ENCODE measurements at regions not wholly inside any gene's neighbourhood (a gene's known extent, or its start where the extent isn't known, plus 50 kb on each side); places are given as distances from the start of the nearest gene placed in this dataset.

- Histone ChIP-seq H3K4me3 (ENCODE audit: low read depth, low read length) (no peak overlapping the region), H3K9me3 (ENCODE audit: control insufficient read depth, insufficient read depth, low read length) (no peaks in the 10 kb centered on the region), H3K27me3 (ENCODE audit: control insufficient read depth, insufficient read depth, low read length) (no peaks in the 10 kb centered on the region), H3K4me1 (ENCODE audit: control insufficient read depth, insufficient read depth, low read length) (peaks cover 22% of the 10 kb centered on the region), H3K36me3 (ENCODE audit: control insufficient read depth, insufficient read depth, low read length) (no peaks in the 10 kb centered on the region), H3K27ac (ENCODE audit: low read depth, low read length) (no peak overlapping the region), H3K9ac (ENCODE audit: low read depth, low read length) (no peak overlapping the region)
Measured at GRCh38 chr20:10788877-10789276, 115.1 kb upstream of the JAG1 start.

GRCh38 chr20:10789386-10789785, 115.6 kb upstream of the JAG1 start:
- H3K4me1 ChIP-seq (ENCODE audit: control insufficient read depth, insufficient read depth, low read length): peaks cover 22% of the 10 kb centered on the region
- no peaks in the 10 kb centered on the region for H3K27me3 ChIP-seq (ENCODE audit: control insufficient read depth, insufficient read depth, low read length)
- H3K27ac ChIP-seq (ENCODE audit: low read depth, low read length): no peak overlapping the region
- H3K36me3 ChIP-seq (ENCODE audit: control insufficient read depth, insufficient read depth, low read length): no peaks in the 10 kb centered on the region
- no peak overlapping the region for H3K9ac ChIP-seq (ENCODE audit: low read depth, low read length)
- no peak overlapping the region for H3K4me3 ChIP-seq (ENCODE audit: low read depth, low read length)
- H3K9me3 ChIP-seq (ENCODE audit: control insufficient read depth, insufficient read depth, low read length): no peaks in the 10 kb centered on the region

DNA sequence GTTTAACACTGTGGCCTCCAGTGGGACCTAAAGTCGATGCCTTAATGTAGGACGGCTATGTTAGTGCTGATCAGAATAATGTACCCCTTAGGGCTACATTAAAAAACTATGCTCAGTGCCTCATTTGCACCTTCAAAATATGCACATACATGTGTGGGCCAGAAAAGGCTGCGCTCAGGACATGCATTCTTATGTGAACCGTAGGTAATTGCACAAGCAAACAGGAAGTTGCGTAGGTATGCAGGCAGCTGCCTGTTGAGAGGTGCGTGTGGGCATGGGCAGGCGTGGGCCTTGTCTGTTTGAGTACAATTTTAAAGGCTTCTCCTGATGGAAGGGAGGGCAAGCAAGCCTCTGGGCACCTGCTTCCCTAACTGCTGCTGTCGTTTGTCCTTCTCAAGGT, 116.2 kb upstream of the JAG1 start:
- H3K4me1 ChIP-seq (ENCODE audit: control insufficient read depth, insufficient read depth, low read length): peaks cover 22% of the 10 kb centered on the region
- no peak overlapping the region for H3K4me3 ChIP-seq (ENCODE audit: low read depth, low read length)
- H3K36me3 ChIP-seq (ENCODE audit: control insufficient read depth, insufficient read depth, low read length): no peaks in the 10 kb centered on the region
- H3K9ac ChIP-seq (ENCODE audit: low read depth, low read length): no peak overlapping the region
- H3K27me3 ChIP-seq (ENCODE audit: control insufficient read depth, insufficient read depth, low read length): no peaks in the 10 kb centered on the region
- no peaks in the 10 kb centered on the region for H3K9me3 ChIP-seq (ENCODE audit: control insufficient read depth, insufficient read depth, low read length)
- H3K27ac ChIP-seq (ENCODE audit: low read depth, low read length): no peak overlapping the region

DNA sequence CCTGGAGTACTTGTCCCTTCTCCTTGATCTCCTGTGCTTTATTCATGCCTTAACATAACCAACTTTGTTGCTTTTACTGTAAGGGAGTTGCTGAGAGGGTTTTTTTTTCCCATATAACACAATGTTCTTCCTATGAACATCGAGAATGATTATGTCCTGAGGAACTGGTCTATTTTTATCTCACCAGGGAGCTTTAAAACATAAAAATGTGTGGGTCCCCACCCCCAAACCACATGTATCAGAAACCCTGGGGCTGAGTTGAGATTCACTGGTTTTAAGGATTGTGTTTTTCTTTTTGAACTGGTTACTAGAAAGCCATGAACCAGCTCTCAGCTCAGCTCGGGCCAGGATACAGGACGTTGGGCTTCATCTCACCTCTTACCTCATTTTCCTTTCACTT, 118.5 kb upstream of the JAG1 start:
- Histone ChIP-seq H3K9ac (ENCODE audit: low read depth, low read length) (no peak overlapping the region), H3K9me3 (ENCODE audit: control insufficient read depth, insufficient read depth, low read length) (no peaks in the 10 kb centered on the region), H3K27me3 (ENCODE audit: control insufficient read depth, insufficient read depth, low read length) (no peaks in the 10 kb centered on the region), H3K4me3 (ENCODE audit: low read depth, low read length) (no peak overlapping the region), H3K4me1 (ENCODE audit: control insufficient read depth, insufficient read depth, low read length) (peaks cover 22% of the 10 kb centered on the region), H3K36me3 (ENCODE audit: control insufficient read depth, insufficient read depth, low read length) (no peaks in the 10 kb centered on the region), H3K27ac (ENCODE audit: low read depth, low read length) (no peak overlapping the region)

DNA sequence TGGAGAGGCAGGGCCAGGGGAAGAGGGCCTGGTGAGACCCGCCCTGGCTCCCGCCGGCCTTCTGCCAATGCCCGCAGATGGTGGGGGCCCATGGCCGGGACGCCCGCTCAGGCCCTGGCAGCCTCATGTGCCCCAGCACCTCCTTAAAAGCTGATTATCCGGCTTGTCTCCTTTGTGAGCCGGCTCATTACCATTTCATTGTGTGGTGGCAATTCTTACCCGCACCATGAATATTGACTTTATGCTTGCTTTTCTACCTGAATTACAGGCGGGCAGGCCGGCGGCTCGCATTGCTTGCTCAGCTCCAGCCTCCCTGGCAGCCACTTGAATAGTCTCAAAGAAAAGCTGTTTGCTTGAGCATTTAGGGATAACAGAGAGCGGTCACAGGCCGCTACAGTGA, 120.0 kb upstream of the JAG1 start:
- peaks cover 22% of the 10 kb centered on the region for H3K4me1 ChIP-seq (ENCODE audit: control insufficient read depth, insufficient read depth, low read length)
- H3K27ac ChIP-seq (ENCODE audit: low read depth, low read length): no peak overlapping the region
- H3K9me3 ChIP-seq (ENCODE audit: control insufficient read depth, insufficient read depth, low read length): no peaks in the 10 kb centered on the region
- no peaks in the 10 kb centered on the region for H3K27me3 ChIP-seq (ENCODE audit: control insufficient read depth, insufficient read depth, low read length)
- H3K9ac ChIP-seq (ENCODE audit: low read depth, low read length): no peak overlapping the region
- no peak overlapping the region for H3K4me3 ChIP-seq (ENCODE audit: low read depth, low read length)
- H3K36me3 ChIP-seq (ENCODE audit: control insufficient read depth, insufficient read depth, low read length): no peaks in the 10 kb centered on the region

- H3K27ac ChIP-seq (ENCODE audit: low read depth, low read length): no peak overlapping the region
- H3K36me3 ChIP-seq (ENCODE audit: control insufficient read depth, insufficient read depth, low read length): no peaks in the 10 kb centered on the region
- no peaks in the 10 kb centered on the region for H3K27me3 ChIP-seq (ENCODE audit: control insufficient read depth, insufficient read depth, low read length)
- no peak overlapping the region for H3K4me3 ChIP-seq (ENCODE audit: low read depth, low read length)
- no peak overlapping the region for H3K9ac ChIP-seq (ENCODE audit: low read depth, low read length)
- H3K4me1 ChIP-seq (ENCODE audit: control insufficient read depth, insufficient read depth, low read length): peaks cover 21% of the 10 kb centered on the region
- H3K9me3 ChIP-seq (ENCODE audit: control insufficient read depth, insufficient read depth, low read length): no peaks in the 10 kb centered on the region
Measured at GRCh38 chr20:10794765-10795164, 121.0 kb upstream of the JAG1 start.

DNA sequence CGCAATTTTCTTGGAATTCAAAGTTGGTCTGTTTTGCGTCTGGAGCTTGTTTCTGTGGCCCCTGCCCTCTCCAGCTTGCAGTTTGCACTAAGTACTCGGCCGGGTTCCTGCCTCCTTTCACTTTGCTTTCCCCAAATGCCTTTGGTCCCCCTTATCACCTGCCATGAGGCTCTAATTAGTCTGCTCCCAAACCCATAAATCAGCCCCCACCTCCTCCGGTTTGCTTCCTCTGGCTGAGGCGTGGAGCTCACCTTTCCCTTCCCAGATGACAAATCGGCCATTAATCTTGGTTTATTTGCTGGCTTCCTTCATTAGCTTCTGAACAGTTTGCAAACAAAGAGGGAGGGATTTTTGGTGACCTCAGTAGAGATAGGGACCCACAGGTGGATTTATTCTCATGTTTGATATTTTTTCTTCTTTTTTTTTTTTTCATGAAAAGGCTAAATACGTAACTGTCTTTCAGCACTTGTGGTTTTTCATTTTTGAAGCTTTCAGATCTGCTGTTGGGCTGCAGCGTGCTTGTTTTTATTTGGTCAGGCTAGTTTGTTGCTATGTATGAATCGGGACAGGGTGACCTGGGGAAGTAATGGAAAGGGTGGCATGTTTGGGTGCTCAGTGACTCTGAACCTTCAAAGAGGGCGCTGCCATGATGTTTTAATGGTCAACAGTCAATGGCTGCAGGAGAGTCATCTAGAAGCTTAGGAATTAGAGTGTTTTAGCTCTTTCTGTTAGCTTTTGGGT, 121.7 kb upstream of the JAG1 start:
- H3K4me3 ChIP-seq (ENCODE audit: low read depth, low read length): no peak overlapping the region
- peaks cover 16% of the 10 kb centered on the region for H3K4me1 ChIP-seq (ENCODE audit: control insufficient read depth, insufficient read depth, low read length)
- no peak overlapping the region for H3K27ac ChIP-seq (ENCODE audit: low read depth, low read length)
- H3K9me3 ChIP-seq (ENCODE audit: control insufficient read depth, insufficient read depth, low read length): no peaks in the 10 kb centered on the region
- H3K27me3 ChIP-seq (ENCODE audit: control insufficient read depth, insufficient read depth, low read length): no peaks in the 10 kb centered on the region
- H3K36me3 ChIP-seq (ENCODE audit: control insufficient read depth, insufficient read depth, low read length): no peaks in the 10 kb centered on the region
- no peak overlapping the region for H3K9ac ChIP-seq (ENCODE audit: low read depth, low read length)

- no peaks in the 10 kb centered on the region for H3K27me3 ChIP-seq (ENCODE audit: control insufficient read depth, insufficient read depth, low read length)
- H3K4me3 ChIP-seq (ENCODE audit: low read depth, low read length): no peak overlapping the region
- no peak overlapping the region for H3K9ac ChIP-seq (ENCODE audit: low read depth, low read length)
- H3K36me3 ChIP-seq (ENCODE audit: control insufficient read depth, insufficient read depth, low read length): no peaks in the 10 kb centered on the region
- no peaks in the 10 kb centered on the region for H3K9me3 ChIP-seq (ENCODE audit: control insufficient read depth, insufficient read depth, low read length)
- H3K27ac ChIP-seq (ENCODE audit: low read depth, low read length): no peak overlapping the region
- peaks cover 10% of the 10 kb centered on the region for H3K4me1 ChIP-seq (ENCODE audit: control insufficient read depth, insufficient read depth, low read length)
Measured at GRCh38 chr20:10798811-10799210, 125.0 kb upstream of the JAG1 start.

- Histone ChIP-seq H3K36me3 (ENCODE audit: control insufficient read depth, insufficient read depth, low read length) (no peaks in the 10 kb centered on the region), H3K4me3 (ENCODE audit: low read depth, low read length) (no peak overlapping the region), H3K27me3 (ENCODE audit: control insufficient read depth, insufficient read depth, low read length) (no peaks in the 10 kb centered on the region), H3K9ac (ENCODE audit: low read depth, low read length) (no peak overlapping the region), H3K27ac (ENCODE audit: low read depth, low read length) (no peak overlapping the region), H3K9me3 (ENCODE audit: control insufficient read depth, insufficient read depth, low read length) (no peaks in the 10 kb centered on the region), H3K4me1 (ENCODE audit: control insufficient read depth, insufficient read depth, low read length) (peaks cover under 1% of the 10 kb centered on the region; the same call in 1 of the 2 replicates)
Measured at GRCh38 chr20:10799735-10800134, 125.9 kb upstream of the JAG1 start.

DNA sequence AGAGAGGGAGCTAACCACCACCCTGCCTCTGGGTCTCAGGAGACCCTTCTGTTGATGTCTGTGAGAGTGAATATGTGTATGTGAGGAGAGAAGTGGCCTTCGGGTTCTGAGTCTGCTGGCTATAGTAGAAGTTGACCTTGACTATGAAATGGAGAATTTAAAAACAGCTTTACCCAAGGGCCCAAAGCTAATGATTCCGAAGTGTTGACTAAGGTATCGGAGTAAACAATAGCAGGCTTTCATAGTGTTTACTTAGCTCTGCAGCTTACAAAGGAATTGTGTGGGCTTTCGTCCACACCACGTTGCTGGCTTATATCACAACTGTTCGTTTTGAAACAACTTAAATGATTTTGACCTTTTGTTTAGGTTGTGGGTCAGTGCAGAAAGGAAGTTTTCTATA, 126.5 kb upstream of the JAG1 start:
- Histone ChIP-seq H3K4me1 (ENCODE audit: control insufficient read depth, insufficient read depth, low read length) (no peaks in the 10 kb centered on the region), H3K36me3 (ENCODE audit: control insufficient read depth, insufficient read depth, low read length) (no peaks in the 10 kb centered on the region)

GRCh38 chr20:10802236-10802635, 128.4 kb upstream of the JAG1 start:
- H3K9ac ChIP-seq (ENCODE audit: low read depth, low read length): no peak overlapping the region
- 0 out of 2 replicates have a peak, but pooled peaks cover 6% of the 10 kb centered on the region for H3K4me1 ChIP-seq (ENCODE audit: control insufficient read depth, insufficient read depth, low read length)
- H3K36me3 ChIP-seq (ENCODE audit: control insufficient read depth, insufficient read depth, low read length): no peaks in the 10 kb centered on the region
- H3K4me3 ChIP-seq (ENCODE audit: low read depth, low read length): no peak overlapping the region
- H3K27me3 ChIP-seq (ENCODE audit: control insufficient read depth, insufficient read depth, low read length): no peaks in the 10 kb centered on the region
- no peaks in the 10 kb centered on the region for H3K9me3 ChIP-seq (ENCODE audit: control insufficient read depth, insufficient read depth, low read length)
- H3K27ac ChIP-seq (ENCODE audit: low read depth, low read length): no peak overlapping the region

More for the DNA sequence above, 126.5 kb upstream of the JAG1 start:
- no peak overlapping the region for H3K27ac ChIP-seq (ENCODE audit: low read depth, low read length)
- H3K9me3 ChIP-seq (ENCODE audit: control insufficient read depth, insufficient read depth, low read length): no peaks in the 10 kb centered on the region
- no peak overlapping the region for H3K9ac ChIP-seq (ENCODE audit: low read depth, low read length)
- H3K4me3 ChIP-seq (ENCODE audit: low read depth, low read length): no peak overlapping the region
- no peaks in the 10 kb centered on the region for H3K27me3 ChIP-seq (ENCODE audit: control insufficient read depth, insufficient read depth, low read length)

Data from HUES48 (cell line).